ENCODE measurements at regions not wholly inside any gene's neighbourhood (a gene's known extent, or its start where the extent isn't known, plus 50 kb on each side); places are given as distances from the start of the nearest gene placed in this dataset.

DNA sequence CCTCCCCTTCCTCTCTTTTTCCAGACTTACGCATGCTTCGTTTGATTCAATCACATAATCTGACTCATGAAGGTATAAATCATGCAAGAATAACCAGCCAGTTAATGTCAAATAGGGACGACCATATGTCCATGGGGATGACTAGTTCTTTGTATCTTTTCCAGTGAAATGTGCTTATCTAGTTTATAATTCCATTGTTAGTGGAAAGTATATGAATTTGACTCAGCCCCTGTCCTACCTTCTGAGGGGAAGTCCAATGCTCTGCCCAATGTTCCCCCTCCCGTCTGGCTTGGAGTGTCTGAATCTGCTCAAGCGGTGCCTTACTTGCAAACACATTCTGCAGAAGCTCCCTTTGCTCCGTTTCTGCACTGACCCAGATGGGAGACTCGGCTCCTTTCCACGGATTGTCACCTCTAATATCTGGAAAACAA, 55.0 kb upstream of the EPHB3 start:
- 29% methylated on average over 8 of the region's 8 CpGs for WGBS
- no peak overlapping the region for H3K27ac ChIP-seq (ENCODE audit: low read depth)
- no peak for DNase-seq (ENCODE audit: extremely low spot score)
- no peak overlapping the region for H3K4me3 ChIP-seq (ENCODE audit: low read depth, low read length)
- H3K4me1 ChIP-seq (ENCODE audit: insufficient read depth), result no peaks in the 10 kb centered on the region
- no peaks in the 10 kb centered on the region for H3K36me3 ChIP-seq (ENCODE audit: insufficient read depth)

DNA sequence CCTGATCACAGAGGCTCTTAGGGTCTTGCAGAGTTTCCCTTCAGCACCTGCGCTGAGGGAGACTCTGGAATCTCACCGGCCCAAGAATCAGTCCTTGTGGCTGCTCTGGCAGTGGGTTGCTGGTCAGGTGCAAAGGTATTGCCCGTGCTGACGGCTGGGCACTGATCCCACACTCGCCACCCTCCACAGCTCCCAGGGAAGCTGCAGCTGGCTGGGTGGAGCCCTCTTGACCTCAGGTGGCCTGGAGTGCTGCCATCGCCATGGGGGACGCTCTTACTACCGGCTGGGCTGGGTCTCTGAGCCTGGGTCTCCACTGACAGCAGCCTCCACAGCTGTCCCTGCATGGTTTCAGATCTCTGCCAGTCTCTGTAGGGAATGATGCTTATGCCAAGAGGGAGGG, 52.6 kb upstream of the EPHB3 start:
- 84% methylated on average over 8 of the region's 8 CpGs for WGBS
- Histone ChIP-seq H3K36me3 (ENCODE audit: insufficient read depth) (no peaks in the 10 kb centered on the region), H3K4me3 (ENCODE audit: low read depth, low read length) (no peak overlapping the region), H3K27ac (ENCODE audit: low read depth) (no peak overlapping the region), H3K4me1 (ENCODE audit: insufficient read depth) (no peaks in the 10 kb centered on the region)
- no peak for DNase-seq (ENCODE audit: extremely low spot score)

GRCh38 chr3:184511741-184512140, 49.8 kb upstream of the EPHB3 start:
- 81% methylated on average over 2 of the region's 2 CpGs for WGBS
- Histone ChIP-seq H3K36me3 (ENCODE audit: insufficient read depth) (no peaks in the 10 kb centered on the region), H3K27ac (ENCODE audit: low read depth) (no peak overlapping the region), H3K4me1 (ENCODE audit: insufficient read depth) (no peaks in the 10 kb centered on the region), H3K4me3 (ENCODE audit: low read depth, low read length) (no peak overlapping the region)
- DNase-seq (ENCODE audit: extremely low spot score), result no peak
